ENCODE measurements at regions not wholly inside any gene's neighbourhood (a gene's known extent, or its start where the extent isn't known, plus 50 kb on each side); places are given as distances from the start of the nearest gene placed in this dataset.

DNA sequence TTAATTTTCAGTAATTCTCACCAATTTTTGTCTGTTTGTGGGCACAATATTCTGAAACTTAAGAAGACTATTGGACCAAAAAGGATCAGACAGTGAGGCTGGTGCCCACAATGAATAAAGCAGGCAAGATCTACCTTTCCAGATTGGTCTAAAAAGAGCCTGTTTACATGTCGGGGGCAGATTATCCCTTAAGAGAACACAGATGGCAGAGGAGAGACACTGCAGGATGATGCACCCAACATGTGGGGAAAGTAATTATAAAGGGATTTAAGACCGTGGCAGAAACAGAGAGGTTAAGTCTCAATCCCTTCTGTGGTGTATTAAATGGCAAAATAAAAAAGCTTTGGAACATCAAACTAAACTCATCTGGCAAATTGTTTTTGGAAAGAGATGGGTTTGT, 331.8 kb upstream of the CDH11 start:
- no peak for TF ChIP-seq EZH2 (IDR thresholded peaks at IDR 0.05; ENCODE audit: low read length, missing control alignments)
- TF ChIP-seq, protein P1, sequence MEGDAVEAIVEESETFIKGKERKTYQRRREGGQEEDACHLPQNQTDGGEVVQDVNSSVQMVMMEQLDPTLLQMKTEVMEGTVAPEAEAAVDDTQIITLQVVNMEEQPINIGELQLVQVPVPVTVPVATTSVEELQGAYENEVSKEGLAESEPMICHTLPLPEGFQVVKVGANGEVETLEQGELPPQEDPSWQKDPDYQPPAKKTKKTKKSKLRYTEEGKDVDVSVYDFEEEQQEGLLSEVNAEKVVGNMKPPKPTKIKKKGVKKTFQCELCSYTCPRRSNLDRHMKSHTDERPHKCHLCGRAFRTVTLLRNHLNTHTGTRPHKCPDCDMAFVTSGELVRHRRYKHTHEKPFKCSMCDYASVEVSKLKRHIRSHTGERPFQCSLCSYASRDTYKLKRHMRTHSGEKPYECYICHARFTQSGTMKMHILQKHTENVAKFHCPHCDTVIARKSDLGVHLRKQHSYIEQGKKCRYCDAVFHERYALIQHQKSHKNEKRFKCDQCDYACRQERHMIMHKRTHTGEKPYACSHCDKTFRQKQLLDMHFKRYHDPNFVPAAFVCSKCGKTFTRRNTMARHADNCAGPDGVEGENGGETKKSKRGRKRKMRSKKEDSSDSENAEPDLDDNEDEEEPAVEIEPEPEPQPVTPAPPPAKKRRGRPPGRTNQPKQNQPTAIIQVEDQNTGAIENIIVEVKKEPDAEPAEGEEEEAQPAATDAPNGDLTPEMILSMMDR (conservative IDR thresholded peaks at IDR 0.05 in 1 of 2, IDR thresholded peaks at IDR 0.05 in 1 of 2; ENCODE audit: low read depth in 1 of 2, low read length in 2 of 2): no peak
